ENCODE measurements at regions not wholly inside any gene's neighbourhood (a gene's known extent, or its start where the extent isn't known, plus 50 kb on each side); places are given as distances from the start of the nearest gene placed in this dataset.

DNA sequence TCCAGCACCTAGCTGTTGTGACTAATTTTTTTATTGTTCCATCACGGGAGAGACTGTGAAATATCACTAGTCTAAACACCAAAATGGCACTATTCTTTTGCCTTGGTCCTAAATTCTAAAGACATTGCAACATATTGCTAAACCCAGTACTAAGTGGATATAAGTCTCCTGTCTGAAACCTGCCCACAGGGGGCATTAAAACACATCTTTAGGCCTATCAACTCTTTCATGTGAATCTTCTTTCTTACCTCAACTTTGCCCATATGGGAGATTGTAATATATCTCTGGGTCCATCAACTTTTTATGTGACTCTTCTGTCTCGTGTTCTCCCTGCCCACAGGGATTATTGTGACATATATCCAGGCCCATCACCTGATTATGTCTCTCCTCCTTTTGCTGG, 317.2 kb downstream of the RPS4Y2 start:
- DNase-seq: no peak
- Histone ChIP-seq H3K4me3 (no peak overlapping the region), H3K4me1 (no peaks in the 10 kb centered on the region), H3K36me3 (no peaks in the 10 kb centered on the region), H3K27ac (no peak overlapping the region), H3K27me3 (no peaks in the 10 kb centered on the region), H3K9me3 (no peaks in the 10 kb centered on the region)
- in situ Hi-C loops (cut with MboI; ENCODE audit: low pct_ligation_motif_present in 1 of 4, low pct_unique_long_range_greater_than_20kb in 1 of 4, low sequenced_read_pairs in 3 of 4): no loop called here
- TF ChIP-seq POLR2AphosphoS5 (IDR thresholded peaks at IDR 0.05) (no peak), EP300 (IDR thresholded peaks at IDR 0.05; ENCODE audit: low read depth) (no peak), POLR2A (IDR thresholded peaks at IDR 0.05) (no peak)
- TF ChIP-seq, protein P1, sequence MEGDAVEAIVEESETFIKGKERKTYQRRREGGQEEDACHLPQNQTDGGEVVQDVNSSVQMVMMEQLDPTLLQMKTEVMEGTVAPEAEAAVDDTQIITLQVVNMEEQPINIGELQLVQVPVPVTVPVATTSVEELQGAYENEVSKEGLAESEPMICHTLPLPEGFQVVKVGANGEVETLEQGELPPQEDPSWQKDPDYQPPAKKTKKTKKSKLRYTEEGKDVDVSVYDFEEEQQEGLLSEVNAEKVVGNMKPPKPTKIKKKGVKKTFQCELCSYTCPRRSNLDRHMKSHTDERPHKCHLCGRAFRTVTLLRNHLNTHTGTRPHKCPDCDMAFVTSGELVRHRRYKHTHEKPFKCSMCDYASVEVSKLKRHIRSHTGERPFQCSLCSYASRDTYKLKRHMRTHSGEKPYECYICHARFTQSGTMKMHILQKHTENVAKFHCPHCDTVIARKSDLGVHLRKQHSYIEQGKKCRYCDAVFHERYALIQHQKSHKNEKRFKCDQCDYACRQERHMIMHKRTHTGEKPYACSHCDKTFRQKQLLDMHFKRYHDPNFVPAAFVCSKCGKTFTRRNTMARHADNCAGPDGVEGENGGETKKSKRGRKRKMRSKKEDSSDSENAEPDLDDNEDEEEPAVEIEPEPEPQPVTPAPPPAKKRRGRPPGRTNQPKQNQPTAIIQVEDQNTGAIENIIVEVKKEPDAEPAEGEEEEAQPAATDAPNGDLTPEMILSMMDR (IDR thresholded peaks at IDR 0.05): no peak
- intact Hi-C loops (cut with DNase I; ENCODE audit: low total_unique reads): no loop called here
- WGBS, 2 donors (ENCODE audit: low coverage in 1 of 2): no CpG with 5 or more reads among the region's 2 CpGs

DNA sequence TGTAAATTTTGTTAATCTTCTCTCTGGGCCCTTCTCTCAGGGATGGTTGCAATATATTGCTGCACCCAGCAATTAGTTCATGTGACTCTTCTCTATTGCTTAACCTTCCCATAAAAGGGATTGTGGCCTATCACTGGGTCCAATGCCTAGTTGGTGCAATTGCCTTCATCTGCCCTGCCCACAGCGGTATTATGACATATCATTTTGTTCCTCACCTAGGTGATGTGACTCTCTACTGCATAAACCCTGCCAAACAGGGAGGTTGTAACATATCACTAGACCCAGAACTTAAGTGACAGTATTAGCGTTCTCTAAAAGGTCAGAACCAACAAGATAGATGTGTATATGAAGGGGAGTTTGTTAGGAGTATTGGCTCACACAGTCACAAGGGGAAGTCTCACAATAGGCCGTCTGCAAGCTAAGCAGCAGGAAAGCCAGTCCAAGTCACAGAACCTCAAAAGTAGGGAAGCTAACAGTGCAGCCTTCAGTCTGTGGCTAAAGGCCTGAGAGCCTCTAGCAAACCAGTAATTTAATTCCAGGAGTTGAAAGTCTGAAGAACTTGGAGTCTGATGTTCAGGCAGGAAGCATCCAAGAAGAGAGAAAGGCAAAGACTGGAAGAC, 317.8 kb downstream of the RPS4Y2 start:
- Histone ChIP-seq H3K4me1 (no peaks in the 10 kb centered on the region), H3K9me3 (no peaks in the 10 kb centered on the region), H3K36me3 (no peaks in the 10 kb centered on the region), H3K27me3 (no peaks in the 10 kb centered on the region), H3K4me3 (no peak overlapping the region), H3K27ac (no peak overlapping the region)
- in situ Hi-C loops (cut with MboI; ENCODE audit: low pct_ligation_motif_present in 1 of 4, low pct_unique_long_range_greater_than_20kb in 1 of 4, low sequenced_read_pairs in 3 of 4): no loop called here
- intact Hi-C loops (cut with DNase I; ENCODE audit: low total_unique reads): no loop called here
- DNase-seq: no peak
- no peak for TF ChIP-seq POLR2AphosphoS5 (IDR thresholded peaks at IDR 0.05)
- TF ChIP-seq POLR2A (IDR thresholded peaks at IDR 0.05): no peak
- TF ChIP-seq EP300 (IDR thresholded peaks at IDR 0.05; ENCODE audit: low read depth): no peak
- TF ChIP-seq, protein P1 (IDR thresholded peaks at IDR 0.05): no peak
- WGBS, 2 donors (ENCODE audit: low coverage in 1 of 2): 30% methylated on average over 2 of the region's 3 CpGs; no CpG with 5 or more reads in 1 of the 2 donors

DNA sequence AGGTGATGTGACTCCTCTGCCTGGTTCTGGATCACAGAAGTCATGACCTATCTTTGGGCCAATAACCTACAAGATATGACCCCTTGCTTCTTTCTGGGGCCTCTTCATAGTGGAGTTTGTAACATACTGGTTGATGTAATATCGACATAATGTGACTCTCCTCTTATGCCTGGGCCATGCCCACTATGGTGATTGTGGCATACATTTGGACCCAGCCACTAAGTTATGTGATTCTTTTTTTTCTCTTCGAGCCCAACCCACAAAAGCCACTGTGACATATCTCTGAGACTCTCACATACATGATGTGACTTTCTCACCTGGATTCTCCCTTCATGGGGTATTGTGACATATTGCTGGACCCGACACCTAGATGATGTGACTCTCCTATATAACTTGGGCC, 319.8 kb downstream of the RPS4Y2 start:
- H3K27ac ChIP-seq: no peak overlapping the region
- no peaks in the 10 kb centered on the region for H3K27me3 ChIP-seq
- WGBS, 2 donors (ENCODE audit: low coverage in 1 of 2): no CpG with 5 or more reads among the region's 3 CpGs
- in situ Hi-C loops (cut with MboI; ENCODE audit: low pct_ligation_motif_present in 1 of 4, low pct_unique_long_range_greater_than_20kb in 1 of 4, low sequenced_read_pairs in 3 of 4): no loop called here
- TF ChIP-seq, protein P1 (IDR thresholded peaks at IDR 0.05): no peak
- TF ChIP-seq EP300 (IDR thresholded peaks at IDR 0.05; ENCODE audit: low read depth) (no peak), POLR2AphosphoS5 (IDR thresholded peaks at IDR 0.05) (no peak), POLR2A (IDR thresholded peaks at IDR 0.05) (no peak)
- no peak overlapping the region for H3K4me3 ChIP-seq
- no peaks in the 10 kb centered on the region for H3K36me3 ChIP-seq
- DNase-seq: no peak
- intact Hi-C loops (cut with DNase I; ENCODE audit: low total_unique reads): no loop called here
- H3K9me3 ChIP-seq: no peaks in the 10 kb centered on the region
- no peaks in the 10 kb centered on the region for H3K4me1 ChIP-seq

DNA sequence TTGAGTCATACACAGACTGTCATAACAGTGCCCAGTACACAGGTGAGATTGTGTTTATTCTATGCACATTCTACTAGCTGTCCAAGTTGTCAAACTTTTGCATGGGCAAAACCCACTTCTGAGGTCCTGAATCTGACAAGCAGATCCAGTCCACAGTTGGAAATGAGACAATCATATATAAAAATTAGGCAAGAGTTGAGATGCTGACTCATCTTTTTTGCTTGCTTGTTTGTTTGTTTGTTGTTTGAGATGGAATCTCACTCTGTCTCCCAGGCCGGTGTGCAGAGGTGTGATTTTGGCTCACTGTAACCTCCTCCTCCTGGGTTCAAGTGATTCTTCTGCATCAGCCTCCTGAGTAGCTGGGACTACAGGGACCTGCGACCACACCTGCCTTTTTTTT, 323.8 kb downstream of the RPS4Y2 start:
- TF ChIP-seq EP300 (IDR thresholded peaks at IDR 0.05; ENCODE audit: low read depth): no peak
- DNase-seq: no peak
- Histone ChIP-seq H3K27ac (no peak overlapping the region), H3K36me3 (no peaks in the 10 kb centered on the region), H3K9me3 (no peaks in the 10 kb centered on the region), H3K4me3 (no peak overlapping the region), H3K27me3 (no peaks in the 10 kb centered on the region), H3K4me1 (no peaks in the 10 kb centered on the region)
- in situ Hi-C loops (cut with MboI; ENCODE audit: low pct_ligation_motif_present in 1 of 4, low pct_unique_long_range_greater_than_20kb in 1 of 4, low sequenced_read_pairs in 3 of 4): no loop called here
- WGBS, 2 donors (ENCODE audit: low coverage in 1 of 2): no CpG with 5 or more reads among the region's 2 CpGs
- intact Hi-C loops (cut with DNase I; ENCODE audit: low total_unique reads): no loop called here
